H1 (cell line): ENCODE measurements at regions not wholly inside any gene's neighbourhood (a gene's known extent, or its start where the extent isn't known, plus 50 kb on each side); places are given as distances from the start of the nearest gene placed in this dataset.

ENCODE experiments used
- CTCF ChIA-PET: fragments of 300-600 bp; sonication (Branson Sonifier 250); formaldehyde crosslinking; loops from one replicate; lab custom pipeline; 2021; ENCODE audit not compliant: partially characterized antibody; lab: Charles Lee
- POLR2A ChIA-PET: fragments of 300-600 bp; sonication (Branson Sonifier 250); formaldehyde crosslinking; loops from one replicate; lab custom pipeline; 2021; ENCODE audit warnings: inconsistent platforms; ENCODE audit not compliant: partially characterized antibody; lab: Charles Lee
- DNase-seq, 2 experiments: peaks; one replicate each; pipeline versions ENCODE4 v3.0.0 to v3.0.0-alpha.2; 2010 to 2022; ENCODE audit warnings: low spot score in 2 of 2, low read depth in 1 of 2, mixed read lengths in 1 of 2
- FAIRE-seq: peaks from 2 replicates; lab custom pipeline; 2011; peaks lifted over from hg19 to GRCh38; lab: Jason Lieb, UNC
- H2AFZ ChIP-seq: 2 replicates; pipeline ENCODE4 v1.8.1; 2012; ENCODE audit warnings: low read length, inconsistent platforms
- H2AK5ac ChIP-seq: 2 replicates; pipeline ENCODE4 v1.6.1; 2013; ENCODE audit warnings: low read depth, low read length
- H2BK120ac ChIP-seq: replicated peaks from 2 replicates; pipeline ENCODE3; 2013; ENCODE audit warnings: low read depth, low read length, inconsistent platforms
- H2BK12ac ChIP-seq: 2 replicates; pipeline ENCODE4 v1.6.1; 2013; ENCODE audit warnings: low read depth, low read length
- H2BK15ac ChIP-seq: 2 replicates; pipeline ENCODE4 v1.6.1; 2013; ENCODE audit warnings: low read length
- H2BK20ac ChIP-seq: 2 replicates; pipeline ENCODE4 v1.6.1; 2013; ENCODE audit warnings: low read length
- H2BK5ac ChIP-seq: 2 replicates; pipeline ENCODE4 v1.6.1; 2013; ENCODE audit warnings: low read depth, low read length
- H3K14ac ChIP-seq: 2 replicates; pipeline ENCODE4 v1.6.1; 2013; ENCODE audit warnings: inconsistent platforms; ENCODE audit not compliant: insufficient read length
- H3K18ac ChIP-seq: 2 replicates; pipeline ENCODE4 v1.6.1; 2013; ENCODE audit warnings: low read length; ENCODE audit errors: extremely low read depth
- H3K23ac ChIP-seq: 2 replicates; pipeline ENCODE4 v1.6.1; 2013; ENCODE audit warnings: inconsistent platforms; ENCODE audit not compliant: insufficient read length
- H3K23me2 ChIP-seq: 2 replicates; pipeline ENCODE4 v1.6.1; 2013; ENCODE audit warnings: low read depth, low read length
- H3K27ac ChIP-seq: 2 replicates; pipeline ENCODE4 v1.6.1; 2011; ENCODE audit warnings: low read depth, low read length, inconsistent platforms
- H3K27me3 ChIP-seq, 4 experiments: replicated peaks in 1 of 4; 1 replicate in 1 of 4; 2 replicates in 3 of 4; pipeline versions ENCODE4 v1.6.1 to v1.8.1; 2011 to 2013; ENCODE audit warnings: low read length in 3 of 4, mild to moderate bottlenecking in 3 of 4, inconsistent platforms in 2 of 4, mixed read lengths in 2 of 4, moderate library complexity in 1 of 4; ENCODE audit not compliant: control insufficient read depth in 3 of 4, insufficient read depth in 3 of 4; ENCODE audit errors: extremely low read depth in 1 of 4
- H3K36me3 ChIP-seq, 4 experiments: 2 replicates each; pipeline versions ENCODE4 v1.6.1 to v1.8.1; 2011 to 2013; ENCODE audit warnings: mild to moderate bottlenecking in 4 of 4, low read length in 3 of 4, moderate library complexity in 2 of 4, control low read depth in 1 of 4, inconsistent platforms in 1 of 4; ENCODE audit not compliant: insufficient read depth in 4 of 4, control insufficient read depth in 2 of 4
- H3K4ac ChIP-seq: replicated peaks from 2 replicates; pipeline ENCODE3; 2013; ENCODE audit warnings: low read length, low read depth, mixed read lengths, inconsistent platforms; ENCODE audit not compliant: insufficient read length
- H3K4me1 ChIP-seq, 4 experiments: replicated peaks in 1 of 4; 1 replicate in 1 of 4; 2 replicates in 3 of 4; pipeline versions ENCODE4 v1.6.1 to v1.8.1; 2011 to 2013; ENCODE audit warnings: low read length in 3 of 4, inconsistent platforms in 2 of 4, mixed read lengths in 1 of 4; ENCODE audit not compliant: insufficient read depth in 4 of 4, control insufficient read depth in 3 of 4
- H3K4me2 ChIP-seq, 2 experiments: 2 replicates each; pipeline versions ENCODE4 v1.6.1 to v1.8.1; 2011 to 2013; ENCODE audit warnings: low read depth in 2 of 2, low read length in 2 of 2, control low read depth in 1 of 2, inconsistent platforms in 1 of 2, mild to moderate bottlenecking in 1 of 2; ENCODE audit not compliant: insufficient read depth in 1 of 2
- H3K4me3 ChIP-seq, 4 experiments: fragments of 200-600, 300-600 bp in 1 of 4; sonication (generic), shearing (Covaris generic), sonication (Bioruptor Twin) in 1 of 4; 2 replicates each; pipeline versions ENCODE4 v1.5.1 to v1.8.1; 2011 to 2016; ENCODE audit warnings: low read length in 4 of 4, low read depth in 3 of 4, control low read depth in 2 of 4, inconsistent platforms in 2 of 4, mild to moderate bottlenecking in 2 of 4, mixed read lengths in 1 of 4, moderate library complexity in 1 of 4; ENCODE audit not compliant: insufficient read depth in 2 of 4; ENCODE audit errors: extremely low read depth in 1 of 4
- H3K56ac ChIP-seq: replicated peaks from 2 replicates; pipeline ENCODE3; 2013; ENCODE audit warnings: low read depth, mild to moderate bottlenecking, mixed read lengths, low read length, inconsistent platforms; ENCODE audit not compliant: insufficient read length
- H3K79me1 ChIP-seq: 2 replicates; pipeline ENCODE4 v1.6.1; 2013; ENCODE audit warnings: low read depth, low read length, control low read depth
- H3K79me2 ChIP-seq, 2 experiments: 2 replicates each; pipeline versions ENCODE4 v1.6.1 to v1.8.1; 2012 to 2013; ENCODE audit warnings: low read length in 2 of 2, mild to moderate bottlenecking in 2 of 2, inconsistent platforms in 1 of 2; ENCODE audit not compliant: insufficient read depth in 2 of 2, control insufficient read depth in 1 of 2
- H3K9ac ChIP-seq, 4 experiments: replicated peaks in 1 of 4; 1 replicate in 1 of 4; 2 replicates in 3 of 4; pipeline versions ENCODE4 v1.6.1 to v1.8.1; 2011 to 2013; ENCODE audit warnings: low read depth in 3 of 4, low read length in 3 of 4, control low read depth in 2 of 4, mild to moderate bottlenecking in 2 of 4, moderate library complexity in 2 of 4, inconsistent platforms in 1 of 4; ENCODE audit errors: extremely low read depth in 1 of 4
- H3K9me3 ChIP-seq, 2 experiments: 2 replicates each; pipeline versions ENCODE4 v1.6.1 to v1.8.1; 2012 to 2013; ENCODE audit warnings: mild to moderate bottlenecking in 2 of 2, moderate library complexity in 2 of 2, control low read depth in 1 of 2, inconsistent platforms in 1 of 2, low read depth in 1 of 2, low read length in 1 of 2, mixed read lengths in 1 of 2; ENCODE audit not compliant: insufficient read depth in 2 of 2
- H4K20me1 ChIP-seq, 2 experiments: replicated peaks in 1 of 2; 2 replicates each; pipeline versions ENCODE3 to v1.8.1; 2011 to 2013; ENCODE audit warnings: inconsistent platforms in 2 of 2, low read length in 2 of 2, mild to moderate bottlenecking in 1 of 2; ENCODE audit not compliant: insufficient read depth in 2 of 2, control insufficient read depth in 1 of 2
- H4K5ac ChIP-seq: 2 replicates; pipeline ENCODE4 v1.6.1; 2013; ENCODE audit warnings: low read length, low read depth, mixed read lengths, inconsistent platforms; ENCODE audit not compliant: insufficient read length
- H4K8ac ChIP-seq: 2 replicates; pipeline ENCODE4 v1.8.0; 2013; ENCODE audit warnings: mild to moderate bottlenecking, moderate library complexity, low read length, inconsistent platforms; ENCODE audit not compliant: insufficient read depth; ENCODE audit errors: extremely low read depth
- H4K91ac ChIP-seq: replicated peaks from 2 replicates; pipeline ENCODE3; 2013; ENCODE audit warnings: low read length, mixed read lengths, inconsistent platforms; ENCODE audit not compliant: insufficient read length
- CEBPB ChIP-seq: IDR thresholded peaks from 2 replicates; pipeline ENCODE4 v1.6.1; 2012; ENCODE audit warnings: low read depth, low read length
- CTBP2 ChIP-seq: IDR thresholded peaks from 2 replicates; pipeline ENCODE4 v1.7.0; 2011; ENCODE audit warnings: borderline replicate concordance, mild to moderate bottlenecking, moderate library complexity, mixed read lengths, low read length; ENCODE audit not compliant: insufficient read depth, insufficient read length
- EZH2 ChIP-seq: fragments of 200-600 bp; sonication (generic); IDR thresholded peaks from 2 replicates; pipeline ENCODE4 v1.7.1; 2012; ENCODE audit warnings: low read depth, mild to moderate bottlenecking, moderate library complexity, low read length, inconsistent platforms; ENCODE audit not compliant: severe bottlenecking
- HDAC6 ChIP-seq: IDR thresholded peaks from one replicate; pipeline ENCODE4 v1.7.1; 2012; ENCODE audit warnings: low read depth, mild to moderate bottlenecking, inconsistent platforms, low read length, moderate library complexity
- JUN ChIP-seq: IDR thresholded peaks from 2 replicates; pipeline ENCODE4 v1.6.1; 2011; ENCODE audit warnings: low read depth, mild to moderate bottlenecking, improper control_type of control experiment, low read length
- KDM1A ChIP-seq: fragments of 200-600, 300-600 bp; sonication (generic); IDR thresholded peaks from 2 replicates; pipeline ENCODE4 v1.7.1; 2016; ENCODE audit warnings: mild to moderate bottlenecking, low read length, borderline replicate concordance
- RAD21 ChIP-seq, 2 experiments: IDR thresholded peaks in 1 of 2; conservative IDR thresholded peaks in 1 of 2; 2 replicates each; pipeline ENCODE4 v1.6.1; 2011; ENCODE audit warnings: low read depth in 2 of 2, low read length in 2 of 2, improper control_type of control experiment in 1 of 2, inconsistent platforms in 1 of 2, mild to moderate bottlenecking in 1 of 2, moderate library complexity in 1 of 2
- SP1 ChIP-seq: IDR thresholded peaks from 2 replicates; pipeline ENCODE4 v1.6.1; 2011; ENCODE audit warnings: low read depth, low read length
- SP4 ChIP-seq: IDR thresholded peaks from 2 replicates; pipeline ENCODE4 v1.6.1; 2012; ENCODE audit warnings: low read length, inconsistent platforms
- TEAD4 ChIP-seq: IDR thresholded peaks from 2 replicates; pipeline ENCODE4 v1.6.1; 2012; ENCODE audit warnings: low read depth, low read length, inconsistent platforms, mixed read lengths
- WGBS, 2 experiments: shearing (Covaris generic) in 1 of 2; methylation state at CpG; one replicate each; pipeline versions ENCODE4 v1.1.6 to v1.1.7; 2013 to 2015; ENCODE audit warnings: low lambda C conversion rate in 2 of 2, mixed read lengths in 2 of 2, inconsistent platforms in 1 of 2, low coverage in 1 of 2, missing lambda C conversion rate in 1 of 2; ENCODE audit not compliant: insufficient replicate concordance in 2 of 2, insufficient coverage in 1 of 2, insufficient read length in 1 of 2; ENCODE audit errors: extremely low coverage in 1 of 2, missing lambda C conversion rate in 1 of 2; 5-methylcytosine and 5-hydroxymethylcytosine counted together
- TF ChIP-seq, protein P1 (sequence below): IDR thresholded peaks from 2 replicates; pipeline ENCODE4 v1.6.1; 2011; ENCODE audit warnings: low read depth, mild to moderate bottlenecking, low read length; ENCODE audit not compliant: insufficient read depth
- TF ChIP-seq, protein P2 (sequence below): IDR thresholded peaks from 2 replicates; pipeline ENCODE4 v1.6.1; 2012; ENCODE audit warnings: inconsistent platforms

GRCh38 chr2:66843847-66844246, 408.9 kb downstream of the MEIS1 start:
- H3K4me1 ChIP-seq, result 0 out of 7 replicates have a peak, but pooled peaks cover 0 to 2% (median 0%) of the 10 kb centered on the region in 4 experiments
- TF ChIP-seq CTBP2 (no peak), KDM1A (no peak), JUN (no peak), TEAD4 (no peak), EZH2 (no peak), SP4 (no peak), RAD21 (IDR thresholded peaks at IDR 0.05 in 1 of 2, conservative IDR thresholded peaks at IDR 0.05 in 1 of 2; ENCODE audit: low read depth in 2 of 2, low read length in 2 of 2) (no peak), CEBPB (no peak), SP1 (no peak), HDAC6 (no peak)
- TF ChIP-seq, protein P1, sequence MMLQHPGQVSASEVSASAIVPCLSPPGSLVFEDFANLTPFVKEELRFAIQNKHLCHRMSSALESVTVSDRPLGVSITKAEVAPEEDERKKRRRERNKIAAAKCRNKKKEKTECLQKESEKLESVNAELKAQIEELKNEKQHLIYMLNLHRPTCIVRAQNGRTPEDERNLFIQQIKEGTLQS, result no peak
- TF ChIP-seq, protein P2, sequence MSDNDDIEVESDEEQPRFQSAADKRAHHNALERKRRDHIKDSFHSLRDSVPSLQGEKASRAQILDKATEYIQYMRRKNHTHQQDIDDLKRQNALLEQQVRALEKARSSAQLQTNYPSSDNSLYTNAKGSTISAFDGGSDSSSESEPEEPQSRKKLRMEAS, result no peak
- H3K23ac ChIP-seq, result no peak overlapping the region
- no peak overlapping the region for H2BK15ac ChIP-seq
- no peaks in the 10 kb centered on the region for H3K36me3 ChIP-seq
- H3K9ac ChIP-seq, result no peak overlapping the region
- no peak overlapping the region for H3K18ac ChIP-seq
- no peaks in the 10 kb centered on the region for H3K23me2 ChIP-seq
- WGBS, 2 experiments, result 95% methylated on average over 3 of the region's 3 CpGs; no CpG with 5 or more reads in 1 of the 2 experiments
- no peak overlapping the region for H3K4me2 ChIP-seq
- H4K91ac ChIP-seq, result no peak overlapping the region
- no peak overlapping the region for H2AFZ ChIP-seq
- H3K4ac ChIP-seq, result no peak overlapping the region
- H3K14ac ChIP-seq, result no peak overlapping the region
- ChIA-PET POLR2A (no interaction called here), CTCF (interaction anchor here (1.0 kb wide), 1 partner anchor 32 kb away, joined by 3 read pairs; no protein-coding TSS in a partner anchor)
- H4K5ac ChIP-seq, result no peak overlapping the region
- H3K9me3 ChIP-seq, result no peaks in the 10 kb centered on the region
- H3K79me2 ChIP-seq, result no peaks in the 10 kb centered on the region
- H2BK120ac ChIP-seq, result no peak overlapping the region
- no peaks in the 10 kb centered on the region for H3K79me1 ChIP-seq
- no peak overlapping the region for H3K27ac ChIP-seq
- no peak for FAIRE-seq
- no peak for DNase-seq
- no peak overlapping the region for H2BK5ac ChIP-seq
- H3K4me3 ChIP-seq, result no peak overlapping the region
- H3K56ac ChIP-seq, result no peak overlapping the region
- no peaks in the 10 kb centered on the region for H4K20me1 ChIP-seq
- no peak overlapping the region for H2BK12ac ChIP-seq
- no peak overlapping the region for H2AK5ac ChIP-seq
- H3K27me3 ChIP-seq, result no peaks in the 10 kb centered on the region
- no peak overlapping the region for H2BK20ac ChIP-seq
- H4K8ac ChIP-seq, result no peak overlapping the region
